GDM1 (cell line): ENCODE measurements at regions not wholly inside any gene's neighbourhood (a gene's known extent, or its start where the extent isn't known, plus 50 kb on each side); places are given as distances from the start of the nearest gene placed in this dataset.

Experiments
- DNase-seq: peaks from one replicate; lab custom pipeline; 2025; lab: John Stamatoyannopoulos, UW

- no peak for DNase-seq
Measured at GRCh38 chr12:24723759-24724158, 225.1 kb downstream of the BCAT1 start.

- no peak for DNase-seq
Measured at GRCh38 chr12:24721191-24721590, 227.7 kb downstream of the BCAT1 start.

GRCh38 chr12:24719293-24719721 lies 229.6 kb downstream of the BCAT1 start:
- DNase-seq = no peak

DNA sequence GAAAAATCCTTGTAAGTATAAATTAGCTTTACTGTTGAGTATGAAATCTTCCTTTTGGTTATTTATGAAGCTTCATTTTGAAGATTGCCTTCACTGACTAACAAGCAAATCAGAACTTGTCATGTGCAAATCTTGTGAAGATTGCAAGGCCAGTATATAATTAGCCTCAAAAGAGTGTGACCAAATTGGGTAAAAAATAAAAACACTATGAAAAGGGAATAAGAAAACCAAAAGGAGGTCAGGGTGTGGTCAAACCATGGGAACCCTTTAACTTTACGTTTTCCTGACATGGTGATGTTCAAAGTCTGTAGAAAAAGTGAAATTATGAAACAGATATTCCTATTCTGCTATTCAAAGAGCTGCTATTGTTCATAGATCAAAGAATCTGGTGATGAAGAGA lies 230.3 kb downstream of the BCAT1 start:
- DNase-seq = no peak

- no peak for DNase-seq
Measured at GRCh38 chr12:24714237-24714636, 234.7 kb downstream of the BCAT1 start.

GRCh38 chr12:24711056-24712008 lies 237.6 kb downstream of the BCAT1 start:
- no peak for DNase-seq

DNA sequence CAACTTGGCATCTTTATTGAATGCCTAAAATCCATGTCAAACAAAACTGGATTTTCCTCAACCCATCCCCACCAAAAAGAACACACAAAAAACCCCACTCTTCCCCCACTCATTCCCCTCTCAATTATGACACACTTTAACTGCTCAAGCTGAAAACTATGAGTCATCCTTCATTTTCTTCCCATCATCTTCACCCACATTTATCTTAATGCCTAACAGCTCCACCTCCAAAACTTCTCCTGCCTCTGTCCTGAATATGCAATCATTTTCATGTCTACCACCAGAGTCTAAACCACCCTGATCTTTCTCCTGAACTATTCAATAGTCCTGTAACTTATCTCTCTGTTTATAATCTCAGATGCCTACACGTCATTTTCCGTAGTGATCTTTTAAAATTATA lies 239.7 kb downstream of the BCAT1 start:
- no peak for DNase-seq

- no peak for DNase-seq
Measured at GRCh38 chr12:24708718-24709117, 240.2 kb downstream of the BCAT1 start.

GRCh38 chr12:24708043-24708442 lies 240.9 kb downstream of the BCAT1 start:
- no peak for DNase-seq

DNA sequence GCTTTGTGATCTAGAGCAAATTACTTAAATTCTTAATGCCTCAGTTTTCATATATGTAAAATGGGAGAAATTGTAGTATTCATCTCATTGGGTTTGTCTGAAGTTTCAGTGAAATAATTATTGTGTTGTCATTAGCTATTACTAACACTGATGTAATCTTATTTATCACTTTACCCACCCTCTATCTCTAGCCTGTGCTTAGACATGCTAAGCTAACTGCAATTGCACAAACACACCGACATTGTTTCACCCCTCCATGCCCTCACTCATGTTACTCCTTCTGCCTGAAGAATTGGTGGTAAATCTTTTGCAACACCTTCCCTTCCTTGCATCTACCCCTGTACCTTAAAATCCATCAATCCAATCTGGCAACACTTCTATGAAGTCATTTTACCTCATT lies 241.6 kb downstream of the BCAT1 start:
- DNase-seq = no peak

DNA sequence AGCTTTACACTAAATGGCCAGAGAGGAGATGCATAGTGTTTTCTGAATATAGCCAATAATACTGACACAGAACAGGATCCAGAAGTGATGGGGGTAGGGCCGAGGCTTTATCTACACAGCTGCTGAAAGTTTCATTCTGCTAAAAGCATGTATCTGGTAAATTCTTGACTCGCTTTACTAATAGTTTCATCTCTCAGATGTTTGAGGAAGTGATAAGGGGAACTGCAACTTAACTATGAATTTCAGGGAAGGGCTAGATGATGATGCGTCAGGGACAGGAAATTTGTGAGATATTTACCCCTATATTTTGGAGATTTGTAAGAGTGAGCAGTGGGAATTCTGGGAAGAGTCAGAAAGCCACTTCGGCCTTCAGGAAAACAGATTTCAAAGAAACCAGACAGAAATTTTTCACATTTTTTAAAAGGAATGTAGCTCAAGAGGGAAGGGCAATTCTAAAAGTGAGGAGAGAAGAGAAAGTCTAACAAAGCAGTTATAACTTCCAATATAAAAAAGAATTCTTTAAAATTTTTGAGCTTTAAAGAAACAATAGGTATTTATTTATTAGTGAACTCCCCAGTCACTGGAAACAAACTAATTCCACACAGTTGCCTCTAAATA lies 243.1 kb downstream of the BCAT1 start:
- no peak for DNase-seq

- no peak for DNase-seq
Measured at GRCh38 chr12:24705216-24705615, 243.7 kb downstream of the BCAT1 start.

DNA sequence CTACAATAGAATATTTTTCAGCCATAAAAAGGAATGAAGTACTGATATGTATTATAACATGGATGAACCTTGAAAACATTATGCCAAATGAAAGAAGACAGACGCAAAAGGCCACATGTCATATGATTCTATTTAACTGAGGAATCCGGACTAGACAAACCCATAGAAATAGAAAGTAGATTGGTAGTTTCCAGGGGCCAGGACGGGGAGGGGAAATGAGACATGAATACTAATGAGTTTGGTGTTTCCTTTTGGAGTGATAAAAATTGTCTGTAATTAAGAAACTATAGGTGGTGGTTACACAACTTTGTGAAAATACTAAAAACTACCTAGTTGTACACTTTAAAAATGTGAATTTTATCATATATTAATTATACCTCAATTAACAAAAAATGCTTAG lies 247.6 kb downstream of the BCAT1 start:
- no peak for DNase-seq

DNA sequence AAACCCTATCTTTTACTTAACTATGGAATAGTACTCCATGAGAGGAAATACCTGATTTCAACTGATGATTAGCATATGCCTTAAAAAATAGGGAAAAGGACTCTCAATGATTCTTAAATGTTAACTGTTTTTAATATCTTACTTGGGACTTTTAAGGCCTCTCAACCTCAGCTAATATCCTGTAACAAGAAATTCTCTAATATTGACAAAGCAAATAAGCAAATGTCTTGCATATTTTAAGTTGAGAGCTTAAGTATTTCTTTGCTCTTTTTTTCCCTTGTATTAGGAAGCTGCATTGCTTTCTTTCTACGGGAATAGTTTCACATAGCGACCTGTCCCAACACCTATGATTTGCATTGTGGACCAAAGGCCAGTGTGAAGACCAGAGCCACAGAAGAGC lies 249.9 kb downstream of the BCAT1 start:
- no peak for DNase-seq

GRCh38 chr12:24697769-24698168 lies 251.1 kb downstream of the BCAT1 start:
- DNase-seq = no peak

- no peak for DNase-seq
Measured at GRCh38 chr12:24697295-24697694, 251.6 kb downstream of the BCAT1 start.

GRCh38 chr12:24696800-24697199 lies 252.1 kb downstream of the BCAT1 start:
- DNase-seq = no peak

- no peak for DNase-seq
Measured at GRCh38 chr12:24695657-24696329, 253.1 kb downstream of the BCAT1 start.

- no peak for DNase-seq
Measured at GRCh38 chr12:24695103-24695502, 253.8 kb downstream of the BCAT1 start.

DNA sequence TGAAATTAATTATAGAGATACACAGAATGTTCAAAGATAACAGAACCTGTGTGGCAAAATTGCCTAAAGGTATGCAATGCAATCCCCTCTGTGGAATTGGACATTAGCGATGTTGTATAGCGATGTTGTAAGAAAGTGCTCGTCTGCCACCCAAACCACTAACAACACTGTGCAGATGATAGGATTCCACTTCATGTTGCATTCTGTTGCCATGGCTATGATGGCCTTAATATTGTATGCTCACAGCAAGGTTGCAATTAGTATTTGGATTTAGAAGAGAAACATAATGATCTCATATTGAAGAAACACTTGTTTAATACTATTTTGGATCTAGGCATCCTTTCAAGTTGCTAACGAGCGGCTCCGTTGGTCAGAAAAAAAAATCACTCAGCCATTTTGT lies 260.3 kb downstream of the BCAT1 start:
- no peak for DNase-seq

GRCh38 chr12:24681570-24681969 lies 267.3 kb downstream of the BCAT1 start:
- no peak for DNase-seq

DNA sequence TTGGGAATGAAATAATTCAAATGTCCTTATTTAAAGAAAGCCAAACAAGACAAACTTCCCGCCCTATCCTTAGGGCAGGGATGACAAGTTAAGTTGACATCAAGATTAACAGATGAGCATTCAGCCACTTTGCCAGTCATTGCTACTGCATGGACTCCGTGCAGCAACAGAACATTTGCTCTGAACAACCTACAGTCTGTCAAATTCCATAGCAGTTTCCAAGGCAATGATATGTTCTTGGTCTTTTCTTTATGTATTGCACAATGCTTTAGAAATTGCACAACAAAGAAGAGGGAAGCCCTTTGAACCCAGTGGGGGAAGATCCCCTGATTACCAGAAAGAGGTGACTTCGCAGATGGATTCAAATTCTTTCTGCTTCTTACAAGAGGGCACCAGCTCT lies 269.8 kb downstream of the BCAT1 start:
- no peak for DNase-seq

DNA sequence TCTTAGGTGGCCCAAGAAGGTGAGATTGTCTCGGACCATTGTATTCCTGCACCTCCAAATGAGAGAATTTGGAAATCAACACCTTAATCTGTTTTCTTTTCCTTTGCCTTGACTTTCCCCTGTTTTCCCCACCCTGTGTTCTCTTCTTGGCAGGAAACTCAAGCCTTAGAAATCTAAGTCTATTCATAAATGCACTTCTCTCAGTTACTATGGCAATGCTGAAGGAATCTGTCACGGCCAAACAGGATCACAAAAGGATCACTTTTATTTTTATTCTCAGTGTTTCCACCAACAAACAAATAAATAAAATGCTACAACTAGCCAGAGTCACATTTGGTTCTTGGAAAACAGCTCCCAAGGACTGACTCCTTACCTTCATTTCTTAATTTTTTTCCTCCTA lies 270.5 kb downstream of the BCAT1 start:
- no peak for DNase-seq
